GM12878 (cell line): ENCODE measurements at regions not wholly inside any gene's neighbourhood (a gene's known extent, or its start where the extent isn't known, plus 50 kb on each side); places are given as distances from the start of the nearest gene placed in this dataset.

Experiments used
- ATAC-seq: fragments of 200-7000 bp; cut with Tn5 transposase; 3 replicates; pipeline ENCODE4 v1.9.1; 2020; ENCODE audit warnings: mild to moderate bottlenecking, moderate library complexity
- BruUV-seq: library from RNA; stranded (reverse); fragments of 400-500 nt; replicated peaks from 2 replicates; lab custom pipeline; 2021; lab: Mats Ljungman, UMichigan
- CTCF ChIA-PET: fragments of 300-600 bp; sonication (Branson Sonifier 250); formaldehyde crosslinking; extraction: SDS; loops from one replicate; lab custom pipeline; 2021; ENCODE audit warnings: inconsistent platforms; lab: Yijun Ruan, JAX
- POLR2A ChIA-PET: fragments of 350-600 bp; formaldehyde crosslinking; extraction: SDS; loops from one replicate; lab custom pipeline; 2021; ENCODE audit warnings: inconsistent platforms; lab: Charles Lee
- RAD21 ChIA-PET: fragments of 300-600 bp; sonication (Branson Sonifier 250); formaldehyde crosslinking; loops from one replicate; lab custom pipeline; 2023; ENCODE audit warnings: antibody characterized with exemption; ENCODE audit not compliant: unreplicated experiment; lab: Charles Lee
- SMC1A ChIA-PET: fragments of 300-600 bp; sonication (Branson Sonifier 250); formaldehyde crosslinking; loops from one replicate; lab custom pipeline; 2023; ENCODE audit not compliant: unreplicated experiment, uncharacterized antibody; lab: Charles Lee
- DNase-seq: peaks from one replicate; pipeline ENCODE4 v3.0.0-alpha.2; 2011; ENCODE audit warnings: low read depth, low spot score
- FAIRE-seq: peaks from 3 replicates; lab custom pipeline; 2011; peaks lifted over from hg19 to GRCh38; lab: Jason Lieb, UNC
- H2AFZ ChIP-seq: 2 replicates; pipeline ENCODE4 v1.6.0; 2011; ENCODE audit warnings: low read depth, low read length, control low read depth; ENCODE audit not compliant: control insufficient read depth
- H3K27ac ChIP-seq: 2 replicates; pipeline ENCODE4 v1.5.1; 2011; ENCODE audit warnings: control low read depth; ENCODE audit not compliant: control insufficient read depth, insufficient read depth
- H3K27me3 ChIP-seq, 2 experiments: replicated peaks in 1 of 2; 2 replicates each; pipeline versions ENCODE4 v1.6.0 to v1.6.1; 2011; ENCODE audit warnings: low read length in 1 of 2; ENCODE audit not compliant: control insufficient read depth in 2 of 2, insufficient read depth in 2 of 2
- H3K36me3 ChIP-seq, 2 experiments: 2 replicates each; pipeline ENCODE4 v1.5.1; 2011; ENCODE audit warnings: low read length in 1 of 2; ENCODE audit not compliant: control insufficient read depth in 2 of 2, insufficient read depth in 2 of 2
- H3K4me1 ChIP-seq: 2 replicates; pipeline ENCODE4 v1.6.1; 2011; ENCODE audit warnings: mild to moderate bottlenecking, low read length, moderate library complexity, mixed read lengths; ENCODE audit not compliant: control insufficient read depth, insufficient read depth
- H3K4me2 ChIP-seq: 2 replicates; pipeline ENCODE4 v1.6.0; 2011; ENCODE audit warnings: control low read depth; ENCODE audit not compliant: control insufficient read depth, insufficient read depth
- H3K4me3 ChIP-seq: fragments of 200-600 bp; sonication (generic); 2 replicates; pipeline ENCODE4 v1.5.1; 2016
- H3K79me2 ChIP-seq: 2 replicates; pipeline ENCODE4 v1.6.0; 2011; ENCODE audit warnings: low read length; ENCODE audit not compliant: control insufficient read depth, insufficient read depth
- H3K9ac ChIP-seq: 2 replicates; pipeline ENCODE4 v1.8.0; 2011; ENCODE audit warnings: low read length, control low read depth, mixed read lengths; ENCODE audit not compliant: control insufficient read depth, insufficient read depth
- H3K9me3 ChIP-seq: replicated peaks from 3 replicates; pipeline ENCODE4 v1.5.1; 2011; ENCODE audit warnings: mild to moderate bottlenecking, low read length; ENCODE audit not compliant: control insufficient read depth, insufficient read depth
- H4K20me1 ChIP-seq: 2 replicates; pipeline ENCODE4 v1.6.0; 2011; ENCODE audit not compliant: control insufficient read depth, insufficient read depth
- CREB1 ChIP-seq: IDR thresholded peaks from 2 replicates; pipeline ENCODE4 v1.6.1; 2012; ENCODE audit warnings: low read depth, mild to moderate bottlenecking, inconsistent platforms
- EGR1 ChIP-seq, 2 experiments: IDR thresholded peaks; 1 replicate in 1 of 2; 2 replicates in 1 of 2; pipeline ENCODE4 v1.6.1; 2011 to 2012; ENCODE audit warnings: low read depth in 2 of 2, low read length in 2 of 2, borderline replicate concordance in 1 of 2, mild to moderate bottlenecking in 1 of 2, moderate library complexity in 1 of 2
- FOXK2 ChIP-seq: fragments of 450-650 bp; IDR thresholded peaks from 2 replicates; pipeline ENCODE4 v1.6.1; 2017; ENCODE audit warnings: mild to moderate bottlenecking, moderate library complexity
- MEF2B ChIP-seq: fragments of 450-650 bp; IDR thresholded peaks from 2 replicates; pipeline ENCODE4 v1.6.1; 2018; ENCODE audit warnings: mild to moderate bottlenecking, moderate library complexity; ENCODE audit not compliant: partially characterized antibody, poor library complexity, severe bottlenecking
- MTA2 ChIP-seq: fragments of 450-650 bp; IDR thresholded peaks from 2 replicates; pipeline ENCODE4 v1.6.1; 2016; ENCODE audit warnings: low read depth, mild to moderate bottlenecking, moderate library complexity
- RAD51 ChIP-seq: fragments of 450-650 bp; IDR thresholded peaks from 2 replicates; pipeline ENCODE4 v1.6.1; 2016; ENCODE audit warnings: moderate library complexity, mild to moderate bottlenecking, inconsistent platforms
- SIX5 ChIP-seq: IDR thresholded peaks from 2 replicates; pipeline ENCODE4 v1.6.1; 2011; ENCODE audit warnings: mild to moderate bottlenecking, low read depth, low read length, moderate library complexity; ENCODE audit not compliant: severe bottlenecking
- SKIL ChIP-seq: fragments of 450-650 bp; IDR thresholded peaks from 2 replicates; pipeline ENCODE4 v1.6.1; 2017; ENCODE audit warnings: mild to moderate bottlenecking, low read depth, inconsistent platforms; ENCODE audit not compliant: poor library complexity, severe bottlenecking
- SP1 ChIP-seq: IDR thresholded peaks from one replicate; pipeline ENCODE4 v1.6.1; 2011; ENCODE audit warnings: low read depth, low read length
- ZNF592 ChIP-seq: fragments of 450-650 bp; IDR thresholded peaks from 2 replicates; pipeline ENCODE4 v1.6.1; 2017; ENCODE audit warnings: mild to moderate bottlenecking, moderate library complexity
- ZSCAN29 ChIP-seq: fragments of 450-650 bp; IDR thresholded peaks from 2 replicates; pipeline ENCODE4 v1.6.1; 2017; ENCODE audit warnings: mild to moderate bottlenecking, moderate library complexity
- WGBS: methylation state at CpG from one replicate; pipeline ENCODE4 v1.1.6; 2016; ENCODE audit warnings: low lambda C conversion rate; ENCODE audit not compliant: insufficient replicate concordance, insufficient coverage; ENCODE audit errors: missing lambda C conversion rate; 5-methylcytosine and 5-hydroxymethylcytosine counted together
- in situ Hi-C: fragments of 300-500 bp; cut with MboI; formaldehyde crosslinking; loops from 9 replicates; pipeline ENCODE4 v1.14.3; 2018; ENCODE audit warnings: mixed read lengths
- intact Hi-C: fragments of 100-400 bp; cut with micrococcal nuclease; formaldehyde crosslinking; loops from one replicate; pipeline ENCODE4 v1.14.2; 2022; ENCODE audit not compliant: unreplicated experiment

GRCh38 chr15:88391006-88391405 lies 76.2 kb downstream of the MRPL46 start:
- in situ Hi-C loops: no loop called here
- ATAC-seq (no peak), FAIRE-seq (no peak), DNase-seq (no peak)
- TF ChIP-seq SKIL (no peak), EGR1 (IDR thresholded peaks at IDR 0.05; ENCODE audit: borderline replicate concordance in 1 of 2, low read depth in 2 of 2, low read length in 2 of 2) (no peak), ZSCAN29 (no peak), CREB1 (no peak), RAD51 (no peak), SP1 (no peak), FOXK2 (no peak), SIX5 (no peak), MEF2B (no peak), MTA2 (no peak), ZNF592 (no peak)
- no peak overlapping the region for H3K4me2 ChIP-seq
- ChIA-PET CTCF (no interaction called here), POLR2A (no interaction called here), SMC1A (no interaction called here), RAD21 (no interaction called here)
- H2AFZ ChIP-seq: no peak overlapping the region
- whole genome bisulfite sequencing: 57% methylated on average over 12 of the region's 12 CpGs
- no peak overlapping the region for H3K4me3 ChIP-seq
- no peaks in the 10 kb centered on the region for H3K36me3 ChIP-seq
- H4K20me1 ChIP-seq: no peaks in the 10 kb centered on the region
- H3K4me1 ChIP-seq: no peaks in the 10 kb centered on the region
- no TSS peak for BruUV-seq
- H3K9ac ChIP-seq: no peak overlapping the region
- peaks cover 0 to 3% of the 10 kb centered on the region in 2 experiments; a peak in 1 of 4 replicates for H3K27me3 ChIP-seq
- no peak overlapping the region for H3K27ac ChIP-seq
- H3K9me3 ChIP-seq: no peaks in the 10 kb centered on the region
- H3K79me2 ChIP-seq: no peaks in the 10 kb centered on the region
- intact Hi-C loops: no loop called here
